ENCODE measurements at regions not wholly inside any gene's neighbourhood (a gene's known extent, or its start where the extent isn't known, plus 50 kb on each side); places are given as distances from the start of the nearest gene placed in this dataset.
A peak's percentile ranks its signal among the peaks of the same experiment; 100 is the strongest.
"Not testable (repeated sequence)": the region's sequence is repeated elsewhere in the genome, so short reads cannot be mapped to it uniquely, and the experiment has no call there.

GRCh38 chr20:29427201-29428060, 1830.0 kb upstream of the DEFB115 start:
- DNase-seq (ENCODE audit: low spot score) = no peak
- Mint-ChIP-seq H3K27ac (no peak overlapping the region), H3K4me1 (ENCODE audit: low read depth) (no peaks in the 10 kb centered on the region), H3K27me3 (ENCODE audit: low read depth) (peaks cover 9% of the 10 kb centered on the region), H3K36me3 (ENCODE audit: low read depth) (no peaks in the 10 kb centered on the region), H3K4me3 (no peak overlapping the region), H3K9me3 (no peaks in the 10 kb centered on the region)

- H3K27me3 Mint-ChIP-seq (ENCODE audit: low read depth) = peaks cover 9% of the 10 kb centered on the region
- no peaks in the 10 kb centered on the region for H3K9me3 Mint-ChIP-seq
- DNase-seq (ENCODE audit: low spot score) = no peak
- H3K36me3 Mint-ChIP-seq (ENCODE audit: low read depth) = no peaks in the 10 kb centered on the region
- H3K27ac Mint-ChIP-seq = no peak overlapping the region
- no peak overlapping the region for H3K4me3 Mint-ChIP-seq
- no peaks in the 10 kb centered on the region for H3K4me1 Mint-ChIP-seq (ENCODE audit: low read depth)
Measured at GRCh38 chr20:29430531-29430930, 1826.9 kb upstream of the DEFB115 start.

GRCh38 chr20:29440721-29441120, 1816.7 kb upstream of the DEFB115 start:
- not testable (repeated sequence) for DNase-seq (ENCODE audit: low spot score); H3K4me3 Mint-ChIP-seq; H3K36me3 Mint-ChIP-seq (ENCODE audit: low read depth); H3K27me3 Mint-ChIP-seq (ENCODE audit: low read depth); H3K27ac Mint-ChIP-seq; H3K4me1 Mint-ChIP-seq (ENCODE audit: low read depth); H3K9me3 Mint-ChIP-seq

- not testable (repeated sequence) for H3K4me1 Mint-ChIP-seq (ENCODE audit: low read depth); DNase-seq (ENCODE audit: low spot score); H3K36me3 Mint-ChIP-seq (ENCODE audit: low read depth); H3K9me3 Mint-ChIP-seq; H3K27me3 Mint-ChIP-seq (ENCODE audit: low read depth); H3K27ac Mint-ChIP-seq
- H3K4me3 Mint-ChIP-seq = peak overlapping the region; percentile 4
Measured at GRCh38 chr20:29443206-29443781, 1814.2 kb upstream of the DEFB115 start.

- H3K27me3 Mint-ChIP-seq (ENCODE audit: low read depth) = no peaks in the 10 kb centered on the region
- H3K27ac Mint-ChIP-seq = no peak overlapping the region
- H3K4me1 Mint-ChIP-seq (ENCODE audit: low read depth) = peaks cover 2% of the 10 kb centered on the region
- H3K9me3 Mint-ChIP-seq = peaks cover 8% of the 10 kb centered on the region
- peak overlapping the region; percentile 4 for H3K4me3 Mint-ChIP-seq
- peak; percentile 22 for DNase-seq (ENCODE audit: low spot score)
- H3K36me3 Mint-ChIP-seq (ENCODE audit: low read depth) = no peaks in the 10 kb centered on the region
Measured at GRCh38 chr20:29443819-29444218, 1813.6 kb upstream of the DEFB115 start.

- not testable (repeated sequence) for H3K36me3 Mint-ChIP-seq (ENCODE audit: low read depth); H3K27ac Mint-ChIP-seq
- DNase-seq (ENCODE audit: low spot score) = peak; percentile 45
Measured at GRCh38 chr20:29445050-29445907, 1812.2 kb upstream of the DEFB115 start.

GRCh38 chr20:29447517-29448484, 1809.7 kb upstream of the DEFB115 start:
- not testable (repeated sequence) for H3K36me3 Mint-ChIP-seq (ENCODE audit: low read depth); H3K4me3 Mint-ChIP-seq; H3K4me1 Mint-ChIP-seq (ENCODE audit: low read depth); H3K27ac Mint-ChIP-seq; DNase-seq (ENCODE audit: low spot score); H3K27me3 Mint-ChIP-seq (ENCODE audit: low read depth)
- peaks cover 15% of the 10 kb centered on the region for H3K9me3 Mint-ChIP-seq

More at GRCh38 chr20:29445050-29445907, 1812.2 kb upstream of the DEFB115 start:
- Mint-ChIP-seq H3K4me3 (peak overlapping the region; percentile 48), H3K9me3 (peaks cover 11% of the 10 kb centered on the region)
- not testable (repeated sequence) for H3K27me3 Mint-ChIP-seq (ENCODE audit: low read depth); H3K4me1 Mint-ChIP-seq (ENCODE audit: low read depth)

- no peak overlapping the region for H3K27ac Mint-ChIP-seq
- H3K9me3 Mint-ChIP-seq = peaks cover 15% of the 10 kb centered on the region
- no peak for DNase-seq (ENCODE audit: low spot score)
- H3K27me3 Mint-ChIP-seq (ENCODE audit: low read depth) = no peaks in the 10 kb centered on the region
- H3K4me3 Mint-ChIP-seq = no peak overlapping the region
- no peaks in the 10 kb centered on the region for H3K4me1 Mint-ChIP-seq (ENCODE audit: low read depth)
- no peaks in the 10 kb centered on the region for H3K36me3 Mint-ChIP-seq (ENCODE audit: low read depth)
Measured at GRCh38 chr20:29448806-29449470, 1808.5 kb upstream of the DEFB115 start.

- Mint-ChIP-seq H3K4me1 (ENCODE audit: low read depth) (no peaks in the 10 kb centered on the region), H3K36me3 (ENCODE audit: low read depth) (no peaks in the 10 kb centered on the region), H3K27me3 (ENCODE audit: low read depth) (no peaks in the 10 kb centered on the region), H3K9me3 (peaks cover 27% of the 10 kb centered on the region), H3K4me3 (no peak overlapping the region), H3K27ac (no peak overlapping the region)
- no peak for DNase-seq (ENCODE audit: low spot score)
Measured at GRCh38 chr20:29452186-29452585, 1805.3 kb upstream of the DEFB115 start.

- H3K27ac Mint-ChIP-seq; H3K36me3 Mint-ChIP-seq (ENCODE audit: low read depth); H3K27me3 Mint-ChIP-seq (ENCODE audit: low read depth); H3K4me3 Mint-ChIP-seq; H3K4me1 Mint-ChIP-seq (ENCODE audit: low read depth); DNase-seq (ENCODE audit: low spot score): not testable (repeated sequence)
- peaks cover 30% of the 10 kb centered on the region for H3K9me3 Mint-ChIP-seq
Measured at GRCh38 chr20:29456987-29457693, 1800.3 kb upstream of the DEFB115 start.

- no peak for DNase-seq (ENCODE audit: low spot score)
- H3K36me3 Mint-ChIP-seq (ENCODE audit: low read depth) = no peaks in the 10 kb centered on the region
- no peaks in the 10 kb centered on the region for H3K27me3 Mint-ChIP-seq (ENCODE audit: low read depth)
- H3K4me1 Mint-ChIP-seq (ENCODE audit: low read depth) = no peaks in the 10 kb centered on the region
- H3K4me3 Mint-ChIP-seq = no peak overlapping the region
- peaks cover 32% of the 10 kb centered on the region for H3K9me3 Mint-ChIP-seq
- no peak overlapping the region for H3K27ac Mint-ChIP-seq
Measured at GRCh38 chr20:29472606-29473005, 1784.9 kb upstream of the DEFB115 start.

- H3K27ac Mint-ChIP-seq; H3K4me1 Mint-ChIP-seq (ENCODE audit: low read depth); H3K36me3 Mint-ChIP-seq (ENCODE audit: low read depth); H3K4me3 Mint-ChIP-seq; DNase-seq (ENCODE audit: low spot score); H3K27me3 Mint-ChIP-seq (ENCODE audit: low read depth): not testable (repeated sequence)
- H3K9me3 Mint-ChIP-seq = peaks cover 17% of the 10 kb centered on the region
Measured at GRCh38 chr20:29492840-29493239, 1764.6 kb upstream of the DEFB115 start.
